HG02623 (cell line): ENCODE measurements at regions not wholly inside any gene's neighbourhood (a gene's known extent, or its start where the extent isn't known, plus 50 kb on each side); places are given as distances from the start of the nearest gene placed in this dataset.
"Not testable (repeated sequence)": the region's sequence is repeated elsewhere in the genome, so short reads cannot be mapped to it uniquely, and the experiment has no call there.

Experiments used
- ATAC-seq: cut with Tn5 transposase; IDR thresholded peaks from one replicate; pipeline ENCODE4 v1.9.1; 2021; ENCODE audit warnings: moderate library complexity; ENCODE audit not compliant: unreplicated experiment

DNA sequence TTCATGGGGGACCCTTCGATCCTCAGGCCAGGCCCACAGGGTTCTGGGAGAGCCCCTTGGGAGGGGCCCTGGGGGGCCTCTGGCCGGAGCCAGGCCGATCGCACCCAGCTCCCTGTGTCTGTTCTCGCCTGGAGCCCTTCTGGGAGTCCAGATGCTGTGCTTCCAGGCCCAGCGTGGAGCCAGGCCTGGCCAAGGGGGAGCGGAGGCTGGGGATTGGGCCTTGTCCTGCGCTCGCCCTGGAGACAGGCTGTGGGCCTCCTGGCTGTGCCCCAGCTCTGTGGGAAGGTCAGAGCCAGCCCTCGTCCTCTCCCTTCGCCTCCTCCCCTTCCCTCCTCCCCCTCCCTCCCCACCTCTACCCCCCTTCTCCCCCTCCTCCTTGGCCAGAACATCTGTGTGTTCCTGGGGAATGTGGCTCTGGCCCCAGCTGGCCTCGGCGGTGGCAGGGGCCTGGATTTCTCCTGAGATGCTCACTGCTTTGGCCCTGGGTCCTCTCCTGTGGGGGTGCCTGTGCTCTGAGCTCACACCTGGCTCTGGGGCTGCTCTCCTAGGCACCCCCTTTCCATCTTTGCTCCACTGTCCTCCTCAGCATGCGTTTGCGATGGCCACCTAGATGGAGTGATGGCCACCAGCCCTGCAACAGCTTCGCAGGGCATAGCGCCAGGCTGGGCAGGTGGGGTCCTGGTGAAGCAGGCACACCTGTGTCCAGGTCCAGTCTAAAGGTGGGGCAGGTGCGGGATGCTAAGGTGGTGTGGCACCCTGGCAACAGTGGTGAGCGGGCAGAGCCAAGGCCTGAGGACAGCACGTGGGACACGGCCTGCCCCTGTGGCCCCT lies 90.6 kb upstream of the CIBAR2 start:
- ATAC-seq = no peak

DNA sequence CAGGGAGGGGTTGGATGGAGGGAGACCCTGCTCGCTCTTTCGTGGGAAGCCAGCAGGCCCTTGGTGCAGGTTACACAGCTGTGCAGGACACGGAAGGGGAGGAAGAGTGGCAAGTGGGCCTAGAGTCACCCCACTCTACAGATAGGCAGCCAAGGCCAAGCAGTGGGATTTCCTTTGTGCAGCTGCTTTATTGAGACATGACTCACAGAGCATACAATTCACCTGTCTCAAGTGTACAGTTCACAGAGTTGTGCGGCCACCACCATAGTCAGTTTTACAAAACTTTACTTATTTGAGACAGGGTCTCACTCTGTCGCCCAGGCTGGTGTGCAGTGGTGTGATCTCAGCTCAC lies 91.2 kb upstream of the CIBAR2 start:
- ATAC-seq = no peak

DNA sequence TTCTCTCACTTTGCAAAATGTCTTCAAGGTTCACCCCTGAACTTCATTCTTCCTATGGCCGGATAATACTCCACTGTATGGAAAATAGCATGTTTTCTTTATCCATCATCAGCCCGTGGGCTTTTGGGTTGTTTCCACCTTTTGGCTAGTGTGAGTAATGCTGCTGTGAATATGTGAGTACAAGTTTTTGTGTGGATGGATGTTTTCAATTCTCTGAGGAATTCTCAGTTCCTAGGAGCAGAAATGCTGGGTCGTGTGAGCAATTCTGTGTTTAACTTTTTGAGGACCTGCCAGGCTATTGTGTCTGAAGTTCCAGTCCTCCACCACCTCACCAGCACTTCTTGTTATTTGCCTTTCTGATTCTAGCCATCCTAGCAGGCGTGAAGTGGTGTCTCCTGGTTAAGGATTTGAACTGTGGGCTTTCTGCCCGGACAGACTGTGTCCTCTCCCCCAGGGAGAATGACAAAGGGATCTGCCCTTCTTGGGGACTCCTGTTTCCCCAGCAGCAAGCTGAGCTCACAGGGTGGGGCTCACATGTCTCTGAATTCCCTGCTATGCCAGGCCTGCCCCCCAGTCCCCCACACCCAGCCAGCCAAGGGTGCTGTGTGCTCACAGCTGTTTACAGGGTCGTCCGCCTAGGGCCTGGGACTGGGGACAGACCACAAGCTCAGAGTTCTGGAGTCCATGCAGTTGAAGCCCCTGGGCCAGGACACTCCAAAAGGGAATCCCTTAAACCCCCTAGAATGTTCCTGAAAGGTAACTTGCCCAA lies 92.2 kb upstream of the CIBAR2 start:
- no peak for ATAC-seq

DNA sequence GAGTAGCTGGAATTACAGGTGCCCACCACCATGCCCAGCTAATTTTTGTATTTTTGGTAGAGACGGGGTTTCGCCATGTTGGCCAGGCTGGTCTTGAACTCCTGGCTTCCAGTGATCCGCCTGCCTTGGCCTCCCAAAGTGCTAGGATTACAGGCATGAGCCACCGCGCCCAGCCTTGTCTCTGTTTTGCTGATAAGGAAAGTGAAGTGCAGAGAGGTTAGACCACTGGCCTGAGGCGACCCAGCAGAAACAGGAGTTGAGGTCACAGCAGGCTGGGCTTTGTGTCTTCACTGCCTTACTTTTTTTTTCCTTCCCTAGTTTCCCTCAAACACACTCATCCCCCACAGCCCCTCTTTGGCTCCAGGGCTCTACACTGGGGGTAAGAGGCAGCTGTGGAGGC lies 93.0 kb upstream of the CIBAR2 start:
- not testable (repeated sequence) for ATAC-seq

DNA sequence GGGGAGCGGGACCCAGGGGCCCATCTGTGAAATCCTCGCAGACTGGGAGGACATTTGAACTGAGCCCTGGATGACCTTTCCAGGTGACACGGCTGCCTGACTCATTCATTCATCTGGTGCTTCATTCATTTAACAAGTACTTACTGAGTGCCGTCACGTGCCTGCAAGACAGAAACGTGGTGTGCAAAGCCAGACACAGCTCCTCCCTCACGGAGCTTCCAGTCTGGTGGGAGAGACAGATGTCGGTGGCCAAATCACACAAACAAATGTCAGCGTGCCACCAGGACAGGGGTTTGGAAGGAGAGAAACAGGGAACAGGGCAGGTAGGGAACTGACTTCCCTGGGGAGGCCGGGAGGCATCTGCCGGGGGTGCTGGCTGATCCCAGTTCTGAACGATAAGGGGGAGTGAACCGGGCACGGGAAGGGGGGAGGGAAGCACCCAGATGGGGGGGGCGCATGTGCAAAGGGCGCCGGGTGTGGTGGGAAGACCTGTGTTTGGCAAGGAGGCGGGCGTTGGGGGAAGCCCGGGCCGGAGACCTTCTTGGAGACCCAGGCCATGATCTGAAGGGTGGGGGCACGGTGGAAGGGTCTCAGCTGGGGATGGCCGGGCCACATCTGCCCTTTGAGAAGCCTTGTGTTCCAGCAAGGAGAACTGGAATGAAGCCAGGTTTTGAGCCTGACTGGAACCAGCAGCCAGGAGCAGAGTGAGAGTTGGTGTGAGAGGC lies 93.6 kb upstream of the CIBAR2 start:
- no peak for ATAC-seq

DNA sequence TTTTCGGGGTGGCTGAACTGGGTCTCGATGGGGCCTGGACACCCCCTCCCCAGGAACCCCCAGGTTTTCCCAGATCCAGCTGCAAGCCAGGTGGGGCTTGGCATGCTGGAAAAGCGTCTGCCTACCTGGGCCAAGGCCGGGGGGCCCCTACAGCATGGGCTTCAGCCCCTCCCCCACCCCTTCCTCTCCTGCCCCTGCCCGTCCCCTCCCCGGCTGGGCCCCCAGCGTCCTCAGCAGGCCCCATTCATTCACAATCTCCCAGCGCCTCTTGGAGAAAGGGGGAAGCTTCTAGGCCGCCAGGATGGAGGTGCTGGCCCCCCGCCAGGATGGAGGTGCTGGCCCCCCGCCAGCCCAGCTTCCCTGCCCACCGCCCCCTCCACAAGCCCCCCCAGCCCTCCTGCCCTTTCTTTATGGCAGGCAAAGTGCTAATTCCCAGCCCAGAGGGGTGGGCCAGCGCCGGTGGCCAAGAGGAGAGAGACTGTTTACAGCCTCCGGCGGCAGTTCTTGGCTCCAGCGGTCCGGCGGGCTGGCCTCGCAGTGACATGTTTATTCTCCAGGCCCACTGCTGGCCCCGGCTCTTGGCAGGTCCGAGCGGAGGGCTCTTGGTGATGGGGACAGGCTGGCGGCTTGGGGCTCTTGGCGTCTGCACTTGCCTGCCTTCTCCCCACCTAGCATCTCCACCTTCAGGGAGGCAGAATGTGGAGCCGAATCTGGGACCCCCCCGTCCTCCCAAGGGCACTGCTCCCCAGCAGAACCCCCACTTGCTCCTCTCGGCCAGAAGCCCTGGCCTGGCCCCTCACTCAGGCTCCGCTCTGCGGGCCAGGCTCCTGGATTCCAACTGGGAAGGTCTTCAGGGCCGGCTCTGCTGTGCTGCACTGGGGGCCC lies 94.4 kb upstream of the CIBAR2 start:
- ATAC-seq = no peak

DNA sequence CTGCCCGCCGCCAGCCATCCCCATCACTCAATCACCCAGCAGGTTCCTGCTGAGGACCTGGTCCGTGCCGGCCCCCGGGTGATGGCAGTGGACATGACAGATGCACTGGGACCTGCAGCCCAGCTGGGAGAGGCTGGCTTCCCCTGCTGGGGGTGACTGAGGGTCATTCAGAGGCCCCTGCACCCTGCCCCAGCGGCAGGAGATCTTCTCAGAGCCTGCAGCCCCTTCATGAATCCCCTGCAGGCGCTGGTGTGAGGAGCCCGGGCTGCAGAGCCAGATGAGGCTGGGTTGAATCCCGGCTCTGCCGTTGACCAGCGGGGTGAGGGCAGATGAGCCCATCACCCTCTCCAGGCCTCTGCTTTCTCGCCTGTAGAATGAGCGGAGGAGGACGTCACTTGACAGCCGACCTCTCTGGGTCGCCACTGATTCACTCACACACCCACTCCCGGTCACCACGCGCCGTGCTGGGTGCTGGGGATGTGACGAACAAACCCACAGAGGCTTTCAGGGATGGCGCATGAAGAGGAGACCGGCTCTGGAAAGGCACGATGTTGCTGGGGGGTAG lies 95.2 kb upstream of the CIBAR2 start:
- ATAC-seq = no peak

DNA sequence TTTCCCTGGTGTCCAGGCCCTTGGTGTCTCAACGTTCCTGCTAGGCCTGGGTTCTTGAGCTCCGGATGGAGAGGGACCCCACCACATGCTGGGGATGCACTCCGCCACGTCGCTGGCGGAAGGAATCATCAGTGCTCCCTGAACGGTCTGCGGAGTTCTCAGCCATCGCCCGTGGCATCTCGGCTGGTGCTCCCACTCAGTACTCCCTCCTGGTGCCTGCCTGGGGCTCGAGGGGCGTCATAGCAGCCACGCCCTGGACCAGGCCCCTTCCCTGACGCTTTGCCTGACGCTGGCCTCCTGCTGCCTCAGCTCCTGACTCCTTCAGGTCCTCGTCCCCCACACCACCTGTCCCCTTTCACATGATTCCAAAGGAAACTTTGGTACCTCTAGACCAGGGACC lies 95.9 kb upstream of the CIBAR2 start:
- no peak for ATAC-seq

DNA sequence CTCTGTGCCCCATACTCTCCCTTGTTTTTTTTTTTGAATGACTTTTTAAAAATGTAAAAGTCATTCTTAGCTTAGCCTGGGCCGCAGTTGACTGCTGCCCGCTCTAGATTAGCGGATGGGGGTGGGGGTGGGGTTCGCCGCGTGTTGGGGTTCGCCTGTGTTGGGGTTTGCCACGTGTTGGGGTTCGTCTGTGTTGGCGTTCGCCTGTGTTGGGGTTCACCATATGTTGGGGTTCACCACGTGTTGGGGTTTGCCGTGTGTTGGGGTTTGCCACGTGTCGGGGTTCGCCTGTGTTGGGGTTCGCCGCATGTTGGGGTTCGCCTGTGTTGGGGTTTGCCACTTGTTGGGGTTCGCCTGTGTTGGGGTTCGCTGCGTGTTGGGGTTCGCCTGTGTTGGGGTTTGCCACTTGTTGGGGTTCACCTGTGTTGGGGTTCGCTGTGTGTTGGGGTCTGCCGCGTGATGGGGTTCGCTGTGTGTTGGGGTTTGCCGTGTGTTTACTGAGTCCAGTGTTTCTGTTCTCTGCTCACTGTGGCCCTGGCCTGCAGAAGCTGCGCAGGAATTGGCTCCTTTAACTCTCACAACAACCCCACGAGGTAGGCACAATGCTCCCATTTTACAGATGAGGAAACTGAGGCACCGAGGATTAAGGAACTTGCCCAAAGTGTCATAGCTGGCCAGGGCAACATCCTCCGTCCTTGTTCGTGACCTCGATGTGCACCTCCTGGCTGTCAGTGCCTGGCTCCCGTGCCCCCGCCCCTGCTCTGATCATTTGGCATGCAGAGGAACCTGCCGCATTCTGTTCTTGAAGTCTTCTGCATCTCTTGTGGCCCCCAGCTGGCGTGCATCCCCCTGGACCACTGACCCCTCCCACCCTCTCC lies 96.6 kb upstream of the CIBAR2 start:
- ATAC-seq = no peak

DNA sequence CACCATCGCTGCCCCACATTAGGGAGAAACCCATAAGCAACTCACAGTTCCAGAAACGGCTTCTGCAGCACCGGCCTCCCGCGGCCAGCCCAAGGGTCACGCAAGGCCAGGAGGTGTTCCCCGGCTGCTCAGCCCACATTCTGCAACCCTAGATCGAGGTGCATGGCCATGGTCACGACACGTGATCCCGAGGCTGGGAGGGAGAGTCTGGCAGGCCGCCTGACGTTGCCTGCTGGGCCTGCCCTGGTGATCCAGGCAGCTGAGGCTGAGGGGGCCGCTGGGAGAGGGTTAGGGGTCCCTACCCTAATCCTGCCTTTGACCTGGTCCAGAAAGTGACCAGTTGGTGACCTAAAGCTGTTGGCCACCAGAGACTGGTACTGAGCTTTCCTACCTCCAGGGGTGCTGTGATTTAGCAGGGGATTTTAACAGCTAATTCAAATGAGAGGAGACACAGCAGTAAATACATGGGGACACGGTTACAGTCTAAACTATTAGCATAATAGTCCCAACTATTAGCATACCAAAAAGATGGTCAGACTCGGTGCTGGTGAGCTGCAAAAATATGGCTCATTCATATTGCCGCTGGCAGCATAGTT lies 97.4 kb upstream of the CIBAR2 start:
- no peak for ATAC-seq

DNA sequence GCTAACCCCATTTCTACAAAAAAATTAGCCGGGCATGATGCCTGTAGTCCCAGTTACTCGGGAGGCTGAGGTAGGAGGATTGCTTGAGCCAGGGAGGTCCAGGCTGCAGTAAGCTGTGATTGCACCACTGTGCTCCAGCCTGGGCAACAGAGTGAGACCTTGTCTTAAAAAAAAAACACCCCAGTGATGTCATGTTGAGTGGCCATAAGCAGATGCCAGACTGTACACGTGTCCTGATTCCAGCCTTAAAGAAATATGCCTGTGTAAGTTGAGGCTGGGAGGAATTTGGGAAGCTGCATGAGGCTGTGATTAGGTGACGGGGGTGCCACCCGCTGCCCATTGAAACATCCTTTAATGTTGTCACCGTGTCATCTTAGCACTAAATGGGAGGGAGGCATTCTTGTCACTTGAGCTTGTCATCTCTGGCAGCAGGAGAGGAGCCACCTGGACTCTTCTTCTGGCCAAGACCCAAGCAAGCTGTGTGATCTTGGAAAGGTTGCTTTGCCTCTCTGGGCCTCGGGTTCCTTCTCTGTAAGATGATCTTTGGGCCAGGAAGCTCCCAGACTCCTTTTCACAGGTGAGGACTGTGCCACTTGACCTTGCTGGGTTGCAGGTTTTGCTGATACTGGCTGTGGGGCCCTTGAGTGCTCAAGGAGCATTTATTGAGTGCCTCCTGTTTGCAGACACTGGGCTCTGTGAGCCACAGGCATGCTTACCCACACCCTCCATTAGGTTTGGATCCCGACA lies 98.3 kb upstream of the CIBAR2 start:
- no peak for ATAC-seq

DNA sequence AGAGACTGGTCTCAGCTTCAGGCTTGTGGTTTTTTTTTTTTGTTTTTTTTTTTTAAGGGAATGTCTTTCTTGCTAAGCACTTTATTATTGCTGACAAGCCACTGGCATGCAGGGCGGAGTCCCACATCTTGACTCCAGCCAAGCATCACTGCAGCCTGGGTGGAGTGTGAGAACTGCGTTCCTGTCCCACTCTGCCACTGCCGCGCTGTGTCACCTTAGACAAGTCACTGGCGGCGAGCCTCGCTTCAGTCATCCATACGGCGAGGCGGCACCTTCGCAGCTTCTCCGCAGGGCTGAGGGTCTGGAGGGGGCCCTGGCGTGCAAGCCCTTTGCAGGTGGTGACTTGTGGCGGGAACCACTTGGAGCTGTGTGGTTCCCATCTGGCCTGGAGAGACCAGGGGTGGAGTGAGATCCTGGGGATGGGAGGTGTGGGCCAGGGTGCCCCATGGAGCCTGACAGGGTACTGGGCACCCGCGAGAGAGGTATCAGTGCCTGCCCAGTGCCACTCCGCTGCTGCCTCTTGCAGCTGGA lies 99.1 kb upstream of the CIBAR2 start:
- ATAC-seq = no peak

DNA sequence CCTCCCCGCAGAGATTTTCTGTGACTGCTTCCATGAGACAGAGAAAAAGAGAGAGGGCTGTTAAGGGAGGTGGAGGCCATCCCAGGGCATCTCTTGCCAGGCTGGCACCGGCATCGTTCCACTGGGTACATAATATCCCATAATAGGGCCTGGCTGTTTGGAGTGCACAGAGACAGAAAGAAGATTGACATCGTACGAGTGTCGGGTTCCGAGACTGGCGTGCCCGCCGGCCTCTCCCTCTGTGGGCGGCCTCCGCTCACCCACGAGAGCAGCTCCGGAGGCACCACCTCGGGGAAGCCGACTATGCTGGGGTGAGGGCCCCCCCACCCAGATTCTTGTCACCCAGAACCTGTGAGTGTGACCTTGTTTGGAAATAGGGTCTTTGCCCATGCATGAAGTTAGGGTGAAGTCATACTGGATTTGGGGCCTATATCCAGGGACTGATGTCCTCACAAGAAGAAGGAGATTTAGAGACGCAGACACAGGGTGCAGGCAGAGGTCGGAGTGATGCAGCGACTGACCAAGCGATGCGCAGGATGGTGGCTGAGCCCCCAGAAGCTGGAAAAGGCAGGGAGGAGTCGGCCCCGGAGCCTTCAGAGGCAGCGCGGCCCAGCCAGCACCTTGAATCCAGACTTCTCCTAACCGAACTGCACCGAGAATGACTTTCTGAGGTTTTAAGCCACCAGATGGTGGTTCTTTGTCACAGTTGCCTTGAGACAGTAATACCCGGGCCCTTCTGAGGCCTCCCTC lies 101.8 kb upstream of the CIBAR2 start:
- no peak for ATAC-seq

DNA sequence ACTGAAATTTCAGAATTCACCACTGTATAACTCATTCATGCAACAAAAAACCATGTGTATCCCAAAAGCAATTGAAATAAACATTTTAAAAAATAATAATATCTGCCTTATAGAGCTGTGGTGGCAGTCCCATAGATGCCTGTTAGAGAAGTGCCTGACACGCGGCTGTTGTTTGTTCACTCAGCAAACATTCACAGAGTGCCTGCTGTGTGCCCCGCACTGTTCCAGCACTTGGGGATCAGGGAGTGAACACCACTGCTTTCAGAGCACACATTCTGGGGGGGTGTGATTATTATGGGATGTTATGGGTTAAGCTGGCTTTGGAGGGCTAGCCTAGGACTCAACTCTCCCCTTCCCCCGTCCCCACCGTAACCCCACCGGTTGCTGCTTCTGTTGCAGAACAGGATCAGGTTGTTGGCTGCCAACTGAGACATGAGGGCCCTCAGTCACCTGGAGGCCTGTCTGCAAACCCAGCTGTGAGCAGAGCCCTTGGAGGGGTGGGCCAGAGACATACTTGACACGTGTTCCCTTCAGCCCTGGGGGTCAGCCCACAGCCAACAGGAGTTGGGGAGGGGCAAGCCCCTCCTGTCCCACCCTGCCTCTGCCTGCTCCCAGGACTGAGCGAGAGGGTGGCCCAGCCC lies 103.3 kb upstream of the CIBAR2 start:
- ATAC-seq = no peak

DNA sequence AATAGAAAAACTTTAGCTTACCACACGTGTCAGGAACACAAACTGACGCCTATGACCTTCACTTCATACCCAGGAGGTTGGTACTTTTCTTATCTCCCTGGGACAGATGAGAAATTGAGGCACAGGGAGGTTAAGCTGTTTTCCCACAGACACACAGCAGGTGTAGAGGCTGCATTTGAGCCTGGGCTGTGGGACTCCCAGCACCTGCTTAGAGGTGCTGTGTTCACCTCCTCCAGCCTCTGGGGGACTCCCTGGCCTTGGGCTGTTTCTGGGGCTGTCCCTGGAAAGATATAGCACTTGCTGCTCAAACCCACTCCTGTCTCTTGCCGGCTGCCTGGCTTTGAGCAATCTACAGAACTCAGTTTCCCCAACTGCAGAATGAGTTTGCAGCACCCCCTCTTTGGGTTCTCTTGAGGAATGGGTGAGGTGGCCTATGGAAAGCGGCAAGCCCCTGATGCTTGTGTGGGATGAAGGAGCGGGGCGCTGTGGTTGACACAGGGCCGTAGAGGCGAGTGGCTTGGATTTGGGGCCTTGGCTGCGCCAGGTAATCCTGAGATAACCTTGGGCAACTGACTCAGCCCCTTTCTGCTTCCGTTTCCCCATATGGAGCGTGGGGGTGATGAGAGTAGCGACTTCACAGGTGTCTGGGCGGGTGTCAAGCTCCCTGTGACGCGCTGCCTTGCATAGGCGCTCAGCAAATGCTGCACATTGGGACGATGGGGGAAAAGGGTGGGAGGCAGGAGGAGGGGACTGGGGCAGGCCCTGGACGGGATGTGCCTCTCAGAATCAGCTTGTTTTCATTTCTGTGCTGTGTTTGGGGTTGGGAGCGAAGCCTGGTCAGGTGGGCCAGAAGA lies 104.5 kb upstream of the CIBAR2 start:
- no peak for ATAC-seq
